Activated CD4-positive, alpha-beta T cell treated with anti-CD3 and anti-CD28 coated beads, Interleukin-2, amount 10 ng/mL, durations not matched to agents 24 days and 14 days (primary cell): ENCODE measurements at regions not wholly inside any gene's neighbourhood (a gene's known extent, or its start where the extent isn't known, plus 50 kb on each side); places are given as distances from the start of the nearest gene placed in this dataset.

ENCODE experiments used
- DNase-seq: peaks from one replicate; pipeline ENCODE4 v3.0.0; 2022
- H3K27ac Mint-ChIP-seq: one replicate; pipeline ENCODE4 v1.8.0; 2022; ENCODE audit warnings: mild to moderate bottlenecking, mixed read lengths
- H3K27me3 Mint-ChIP-seq: one replicate; pipeline ENCODE4 v1.8.0; 2022; ENCODE audit warnings: mixed read lengths
- H3K36me3 Mint-ChIP-seq: one replicate; pipeline ENCODE4 v1.8.0; 2022; ENCODE audit warnings: low read depth, mild to moderate bottlenecking, mixed read lengths
- H3K4me1 Mint-ChIP-seq: one replicate; pipeline ENCODE4 v1.8.0; 2021; ENCODE audit warnings: mixed read lengths
- H3K4me3 Mint-ChIP-seq: one replicate; pipeline ENCODE4 v1.8.0; 2022; ENCODE audit warnings: mild to moderate bottlenecking, moderate library complexity, mixed read lengths
- H3K9me3 Mint-ChIP-seq: one replicate; pipeline ENCODE4 v1.8.0; 2021; ENCODE audit warnings: mixed read lengths
- intact Hi-C: fragments of 100-400 bp; cut with micrococcal nuclease; formaldehyde crosslinking; loops from one replicate; pipeline ENCODE4 v1.15.1; 2023

- Mint-ChIP-seq H3K27me3 (no peaks in the 10 kb centered on the region), H3K4me1 (no peaks in the 10 kb centered on the region), H3K4me3 (no peak overlapping the region), H3K36me3 (no peaks in the 10 kb centered on the region), H3K9me3 (no peaks in the 10 kb centered on the region), H3K27ac (no peak overlapping the region)
- no peak for DNase-seq
- intact Hi-C loops: no loop called here
These were observed 179.9 kb upstream of the NCKAP5 start for GRCh38 chr2:133748007-133748700.

- Mint-ChIP-seq H3K4me3 (no peak overlapping the region), H3K27me3 (no peaks in the 10 kb centered on the region), H3K27ac (no peak overlapping the region), H3K36me3 (no peaks in the 10 kb centered on the region), H3K9me3 (no peaks in the 10 kb centered on the region), H3K4me1 (no peaks in the 10 kb centered on the region)
- intact Hi-C loops: no loop called here
- no peak for DNase-seq
These were observed 185.4 kb upstream of the NCKAP5 start for GRCh38 chr2:133753665-133754064.

- H3K4me3 Mint-ChIP-seq: no peak overlapping the region
- H3K27me3 Mint-ChIP-seq: no peaks in the 10 kb centered on the region
- intact Hi-C loops: no loop called here
These were observed 187.4 kb upstream of the NCKAP5 start for GRCh38 chr2:133755480-133756300.

GRCh38 chr2:133756833-133757232 is 188.6 kb upstream of the NCKAP5 start:
- H3K4me3 Mint-ChIP-seq: no peak overlapping the region
- H3K9me3 Mint-ChIP-seq: no peaks in the 10 kb centered on the region
- no peaks in the 10 kb centered on the region for H3K4me1 Mint-ChIP-seq
- H3K36me3 Mint-ChIP-seq: no peaks in the 10 kb centered on the region
- intact Hi-C loops: no loop called here
- no peaks in the 10 kb centered on the region for H3K27me3 Mint-ChIP-seq
- no peak overlapping the region for H3K27ac Mint-ChIP-seq
- DNase-seq: no peak

More at GRCh38 chr2:133755480-133756300, 187.4 kb upstream of the NCKAP5 start:
- Mint-ChIP-seq H3K9me3 (no peaks in the 10 kb centered on the region), H3K27ac (no peak overlapping the region), H3K36me3 (no peaks in the 10 kb centered on the region), H3K4me1 (no peaks in the 10 kb centered on the region)
- DNase-seq: no peak

GRCh38 chr2:133760376-133760775 is 192.1 kb upstream of the NCKAP5 start:
- Mint-ChIP-seq H3K27ac (no peak overlapping the region), H3K4me3 (no peak overlapping the region), H3K4me1 (no peaks in the 10 kb centered on the region), H3K9me3 (no peaks in the 10 kb centered on the region), H3K36me3 (no peaks in the 10 kb centered on the region), H3K27me3 (no peaks in the 10 kb centered on the region)
- intact Hi-C loops: no loop called here
- no peak for DNase-seq

- H3K4me3 Mint-ChIP-seq: no peak overlapping the region
- no peaks in the 10 kb centered on the region for H3K27me3 Mint-ChIP-seq
- no peak overlapping the region for H3K27ac Mint-ChIP-seq
- DNase-seq: no peak
- H3K4me1 Mint-ChIP-seq: no peaks in the 10 kb centered on the region
- H3K9me3 Mint-ChIP-seq: no peaks in the 10 kb centered on the region
- intact Hi-C loops: no loop called here
- no peaks in the 10 kb centered on the region for H3K36me3 Mint-ChIP-seq
These were observed 197.4 kb upstream of the NCKAP5 start for GRCh38 chr2:133765658-133766057.

- H3K4me1 Mint-ChIP-seq: no peaks in the 10 kb centered on the region
These were observed 198.0 kb upstream of the NCKAP5 start for GRCh38 chr2:133766164-133766832.

GRCh38 chr2:133768256-133768655 is 200.0 kb upstream of the NCKAP5 start:
- Mint-ChIP-seq H3K27ac (no peak overlapping the region), H3K9me3 (no peaks in the 10 kb centered on the region), H3K36me3 (no peaks in the 10 kb centered on the region), H3K27me3 (no peaks in the 10 kb centered on the region), H3K4me1 (no peaks in the 10 kb centered on the region), H3K4me3 (no peak overlapping the region)
- intact Hi-C loops: no loop called here
- DNase-seq: no peak

More at GRCh38 chr2:133766164-133766832, 198.0 kb upstream of the NCKAP5 start:
- DNase-seq: no peak
- Mint-ChIP-seq H3K9me3 (no peaks in the 10 kb centered on the region), H3K27ac (no peak overlapping the region), H3K36me3 (no peaks in the 10 kb centered on the region), H3K4me3 (no peak overlapping the region), H3K27me3 (no peaks in the 10 kb centered on the region)
- intact Hi-C loops: no loop called here

- no peaks in the 10 kb centered on the region for H3K36me3 Mint-ChIP-seq
- H3K9me3 Mint-ChIP-seq: no peaks in the 10 kb centered on the region
- DNase-seq: no peak
- no peaks in the 10 kb centered on the region for H3K27me3 Mint-ChIP-seq
- H3K4me3 Mint-ChIP-seq: no peak overlapping the region
- H3K27ac Mint-ChIP-seq: no peak overlapping the region
- no peaks in the 10 kb centered on the region for H3K4me1 Mint-ChIP-seq
- intact Hi-C loops: no loop called here
These were observed 200.6 kb upstream of the NCKAP5 start for GRCh38 chr2:133768658-133769435.

- H3K9me3 Mint-ChIP-seq: no peaks in the 10 kb centered on the region
- H3K27ac Mint-ChIP-seq: no peak overlapping the region
- no peaks in the 10 kb centered on the region for H3K36me3 Mint-ChIP-seq
- intact Hi-C loops: no loop called here
- no peak overlapping the region for H3K4me3 Mint-ChIP-seq
- no peaks in the 10 kb centered on the region for H3K27me3 Mint-ChIP-seq
- no peak for DNase-seq
- no peaks in the 10 kb centered on the region for H3K4me1 Mint-ChIP-seq
These were observed 205.8 kb upstream of the NCKAP5 start for GRCh38 chr2:133773854-133774653.

GRCh38 chr2:133774654-133775015 is 206.4 kb upstream of the NCKAP5 start:
- Mint-ChIP-seq H3K27ac (no peak overlapping the region), H3K4me3 (no peak overlapping the region), H3K27me3 (no peaks in the 10 kb centered on the region), H3K9me3 (no peaks in the 10 kb centered on the region), H3K36me3 (no peaks in the 10 kb centered on the region), H3K4me1 (no peaks in the 10 kb centered on the region)
- intact Hi-C loops: no loop called here
- no peak for DNase-seq

- intact Hi-C loops: no loop called here
These were observed 208.8 kb upstream of the NCKAP5 start for GRCh38 chr2:133776936-133777573.

GRCh38 chr2:133777574-133777960 is 209.3 kb upstream of the NCKAP5 start:
- H3K4me3 Mint-ChIP-seq: no peak overlapping the region
- no peaks in the 10 kb centered on the region for H3K4me1 Mint-ChIP-seq
- no peaks in the 10 kb centered on the region for H3K36me3 Mint-ChIP-seq
- no peaks in the 10 kb centered on the region for H3K27me3 Mint-ChIP-seq
- H3K9me3 Mint-ChIP-seq: no peaks in the 10 kb centered on the region
- intact Hi-C loops: no loop called here
- no peak overlapping the region for H3K27ac Mint-ChIP-seq
- DNase-seq: no peak

More at GRCh38 chr2:133776936-133777573, 208.8 kb upstream of the NCKAP5 start:
- Mint-ChIP-seq H3K36me3 (no peaks in the 10 kb centered on the region), H3K4me1 (no peaks in the 10 kb centered on the region), H3K9me3 (no peaks in the 10 kb centered on the region), H3K27ac (no peak overlapping the region), H3K4me3 (no peak overlapping the region), H3K27me3 (no peaks in the 10 kb centered on the region)
- no peak for DNase-seq
